NB4 (cell line): ENCODE measurements at regions not wholly inside any gene's neighbourhood (a gene's known extent, or its start where the extent isn't known, plus 50 kb on each side); places are given as distances from the start of the nearest gene placed in this dataset.

Source experiments
- CTCF ChIP-seq: IDR thresholded peaks from one replicate; pipeline ENCODE4 v1.5.1; 2012; ENCODE audit warnings: low read depth, low read length
- MYC ChIP-seq: IDR thresholded peaks from 2 replicates; pipeline ENCODE4 v1.6.1; 2011; ENCODE audit warnings: low read depth, low read length
- POLR2A ChIP-seq: IDR thresholded peaks from 2 replicates; pipeline ENCODE4 v1.6.1; 2011; ENCODE audit warnings: mild to moderate bottlenecking; ENCODE audit not compliant: insufficient read length; ENCODE audit errors: extremely low read depth

- TF ChIP-seq CTCF (no peak), POLR2A (no peak), MYC (no peak)
Observed at GRCh38 chr11:130546438-130546837, 98.0 kb downstream of the ADAMTS15 start.
